K562 (cell line): ENCODE measurements at regions not wholly inside any gene's neighbourhood (a gene's known extent, or its start where the extent isn't known, plus 50 kb on each side); places are given as distances from the start of the nearest gene placed in this dataset.

Source experiments
- ATAC-seq: fragments of 200-7000 bp; cut with Tn5 transposase; 3 replicates; pipeline ENCODE4 v1.9.1; 2020; ENCODE audit warnings: moderate library complexity
- BruUV-seq: library from RNA; stranded (reverse); fragments of 400-500 nt; replicated peaks from 2 replicates; lab custom pipeline; 2021; lab: Mats Ljungman, UMichigan
- CTCF ChIA-PET: fragments of 300-600 bp; formaldehyde crosslinking; extraction: SDS; loops from one replicate; lab custom pipeline; 2021; ENCODE audit warnings: low intra/inter-chr PET ratio; lab: Yijun Ruan, JAX
- POLR2A ChIA-PET: fragments of 300-600, 350-650 bp; sonication (Branson Sonifier 250); formaldehyde crosslinking; extraction: SDS; loops from one replicate; lab custom pipeline; 2021; ENCODE audit warnings: antibody characterized with exemption, inconsistent platforms; lab: Yijun Ruan, JAX
- DNase-seq, 4 experiments: peaks; one replicate each; pipeline versions ENCODE4 v3.0.0 to v3.0.0-alpha.2; 2011 to 2018; ENCODE audit warnings: low spot score in 3 of 4, mixed read lengths in 3 of 4; ENCODE audit errors: extremely low read depth in 1 of 4
- FAIRE-seq: peaks from 2 replicates; lab custom pipeline; 2011; peaks lifted over from hg19 to GRCh38; lab: Jason Lieb, UNC
- H2AFZ ChIP-seq: 2 replicates; pipeline ENCODE4 v1.6.0; 2011; ENCODE audit warnings: low read depth, low read length, control low read depth, inconsistent platforms
- H3K27ac ChIP-seq: fragments of 200-600 bp; 3 replicates; pipeline ENCODE4 v1.8.0; 2011; ENCODE audit warnings: low read depth, mild to moderate bottlenecking, control low read depth, inconsistent platforms, low read length, moderate library complexity, mixed read lengths; ENCODE audit errors: extremely low read depth
- H3K27me3 ChIP-seq, 2 experiments: fragments of 300-600 bp in 1 of 2; 2 replicates in 1 of 2; 3 replicates in 1 of 2; pipeline versions ENCODE4 v1.6.0 to v1.8.0; 2011; ENCODE audit warnings: inconsistent platforms in 2 of 2, low read length in 2 of 2, mild to moderate bottlenecking in 1 of 2, mixed read lengths in 1 of 2, moderate library complexity in 1 of 2; ENCODE audit not compliant: control insufficient read depth in 2 of 2, insufficient read depth in 2 of 2
- H3K36me3 ChIP-seq: fragments of 300-600 bp; 3 replicates; pipeline ENCODE4 v1.8.0; 2011; ENCODE audit warnings: mild to moderate bottlenecking, low read length, inconsistent platforms; ENCODE audit not compliant: control insufficient read depth, insufficient read depth
- H3K4me1 ChIP-seq, 2 experiments: fragments of 200-600 bp in 1 of 2; replicated peaks in 1 of 2; 2 replicates in 1 of 2; 3 replicates in 1 of 2; pipeline versions ENCODE4 v1.5.1 to v1.8.0; 2011; ENCODE audit warnings: inconsistent platforms in 2 of 2, low read length in 2 of 2, mild to moderate bottlenecking in 1 of 2, mixed read lengths in 1 of 2, moderate library complexity in 1 of 2; ENCODE audit not compliant: control insufficient read depth in 2 of 2, insufficient read depth in 2 of 2
- H3K4me2 ChIP-seq: 2 replicates; pipeline ENCODE4 v1.6.1; 2011; ENCODE audit warnings: low read length, control low read depth, inconsistent platforms, mixed read lengths; ENCODE audit not compliant: insufficient read depth
- H3K4me3 ChIP-seq: fragments of 200-600 bp; sonication (generic), shearing (Covaris generic); 2 replicates; pipeline ENCODE4 v1.5.1; 2016; ENCODE audit warnings: control low read depth, inconsistent platforms
- H3K79me2 ChIP-seq: fragments of 200-600 bp; 3 replicates; pipeline ENCODE4 v1.8.0; 2011; ENCODE audit warnings: low read length, inconsistent platforms; ENCODE audit not compliant: control insufficient read depth, insufficient read depth
- H3K9ac ChIP-seq, 2 experiments: 2 replicates each; pipeline versions ENCODE4 v1.6.0 to v1.6.1; 2011; ENCODE audit warnings: low read depth in 2 of 2, low read length in 2 of 2, control low read depth in 1 of 2, inconsistent platforms in 1 of 2, mild to moderate bottlenecking in 1 of 2, mixed read lengths in 1 of 2; ENCODE audit not compliant: insufficient read depth in 1 of 2
- H3K9me1 ChIP-seq: one replicate; pipeline ENCODE4 v1.6.0; 2011; ENCODE audit warnings: inconsistent platforms, mild to moderate bottlenecking, low read length, moderate library complexity; ENCODE audit not compliant: control insufficient read depth, insufficient read depth
- H3K9me3 ChIP-seq: replicated peaks from 2 replicates; pipeline ENCODE4 v1.5.1; 2011; ENCODE audit warnings: low read depth, low read length, inconsistent platforms; ENCODE audit not compliant: control insufficient read depth, insufficient read depth
- H4K20me1 ChIP-seq: replicated peaks from 2 replicates; pipeline ENCODE4 v1.6.1; 2011; ENCODE audit warnings: low read length, inconsistent platforms, mixed read lengths; ENCODE audit not compliant: control insufficient read depth, insufficient read depth
- DPF2 ChIP-seq: fragments of 450-650 bp; IDR thresholded peaks from 2 replicates; pipeline ENCODE4 v1.6.1; 2016
- GATAD2B ChIP-seq: fragments of 450-650 bp; IDR thresholded peaks from 2 replicates; pipeline ENCODE4 v1.6.1; 2017; ENCODE audit warnings: mild to moderate bottlenecking, borderline replicate concordance
- GTF2F1 ChIP-seq: IDR thresholded peaks from 2 replicates; pipeline ENCODE4 v1.6.1; 2011; ENCODE audit warnings: low read depth, low read length, improper control_type of control experiment
- KLF16 ChIP-seq: IDR thresholded peaks from 2 replicates; pipeline ENCODE4 v1.6.1; 2016; ENCODE audit warnings: antibody characterized with exemption
- MEIS2 ChIP-seq: fragments of 450-650 bp; IDR thresholded peaks from 2 replicates; pipeline ENCODE4 v1.6.1; 2014; ENCODE audit warnings: mild to moderate bottlenecking; ENCODE audit not compliant: partially characterized antibody
- POLR2AphosphoS5 ChIP-seq: IDR thresholded peaks from 2 replicates; pipeline ENCODE4 v1.6.1; 2011; ENCODE audit warnings: mild to moderate bottlenecking, low read depth, low read length, moderate library complexity; ENCODE audit not compliant: control insufficient read depth, insufficient read depth
- PRMT5 ChIP-seq: sonication (generic); formaldehyde crosslinking; IDR thresholded peaks from 2 replicates; pipeline ENCODE4 v1.5.0; 2020; ENCODE audit warnings: missing genetic modification reagents
- SMARCA4 ChIP-seq: fragments of 450-650 bp; IDR thresholded peaks from 2 replicates; pipeline ENCODE4 v1.6.1; 2016
- STAT5A ChIP-seq: IDR thresholded peaks from 2 replicates; pipeline ENCODE4 v1.6.1; 2012; ENCODE audit warnings: low read length, inconsistent platforms, borderline replicate concordance
- ZFX ChIP-seq: sonication (generic); formaldehyde crosslinking; IDR thresholded peaks from 2 replicates; pipeline ENCODE4 v1.8.0; 2022; ENCODE audit warnings: mild to moderate bottlenecking, missing genetic modification reagents, moderate library complexity
- ZNF316 ChIP-seq: fragments of 450-650 bp; IDR thresholded peaks from 2 replicates; pipeline ENCODE4 v1.6.1; 2016
- ZNF347 ChIP-seq: fragments of 450-650 bp; formaldehyde crosslinking; IDR thresholded peaks from 2 replicates; pipeline ENCODE4 v1.4.0; 2020; ENCODE audit warnings: low read depth, mild to moderate bottlenecking, moderate library complexity
- ZNF41 ChIP-seq: fragments of 250-450 bp; sonication (Bioruptor Pico); conservative IDR thresholded peaks from 2 replicates; pipeline ENCODE4 v1.4.0; 2020; ENCODE audit warnings: mild to moderate bottlenecking
- ZZZ3 ChIP-seq: fragments of 450-650 bp; IDR thresholded peaks from 2 replicates; pipeline ENCODE4 v1.6.1; 2016; ENCODE audit warnings: antibody characterized with exemption, mild to moderate bottlenecking, moderate library complexity
- whole genome bisulfite sequencing: fragments of 100-300 bp; shearing (Covaris generic); methylation state at CpG from one replicate; pipeline ENCODE4 v1.1.6; 2016; ENCODE audit warnings: low coverage, mixed read lengths; ENCODE audit not compliant: insufficient coverage; ENCODE audit errors: missing lambda C conversion rate; 5-methylcytosine and 5-hydroxymethylcytosine counted together
- in situ Hi-C: fragments of 300-500 bp; cut with MboI; formaldehyde crosslinking; loops from 4 replicates; pipeline ENCODE4 v1.15.0; 2018; ENCODE audit warnings: inconsistent platforms, mixed read lengths
- intact Hi-C: fragments of 100-400 bp; cut with micrococcal nuclease; formaldehyde crosslinking; loops from 2 replicates; pipeline ENCODE4 v1.14.2; 2022
- TF ChIP-seq, protein P1 (sequence below): fragments of 450-650 bp; formaldehyde crosslinking; IDR thresholded peaks from 2 replicates; pipeline ENCODE4 v1.4.0; 2022; ENCODE audit warnings: mild to moderate bottlenecking, moderate library complexity
- TF ChIP-seq, protein P2 (sequence below): sonication (generic); formaldehyde crosslinking; IDR thresholded peaks from 2 replicates; pipeline ENCODE4 v1.4.0; 2020; ENCODE audit warnings: mild to moderate bottlenecking, missing genetic modification reagents
- TF ChIP-seq, protein P3 (sequence below), 2 experiments: fragments of 250-450 bp in 1 of 2; fragments of 450-650 bp in 1 of 2; sonication (Bioruptor Pico) in 1 of 2; IDR thresholded peaks; 2 replicates each; pipeline versions ENCODE4 v1.6.1 to v1.8.0; 2016 to 2021; ENCODE audit warnings: mild to moderate bottlenecking in 2 of 2, moderate library complexity in 2 of 2, missing compliant biosample characterization in 1 of 2, missing genetic modification characterization in 1 of 2
- TF ChIP-seq, protein P4 (sequence below): fragments of 250-450 bp; sonication (Bioruptor Pico); IDR thresholded peaks from 2 replicates; pipeline ENCODE4 v1.5.1; 2021; ENCODE audit warnings: mild to moderate bottlenecking

DNA sequence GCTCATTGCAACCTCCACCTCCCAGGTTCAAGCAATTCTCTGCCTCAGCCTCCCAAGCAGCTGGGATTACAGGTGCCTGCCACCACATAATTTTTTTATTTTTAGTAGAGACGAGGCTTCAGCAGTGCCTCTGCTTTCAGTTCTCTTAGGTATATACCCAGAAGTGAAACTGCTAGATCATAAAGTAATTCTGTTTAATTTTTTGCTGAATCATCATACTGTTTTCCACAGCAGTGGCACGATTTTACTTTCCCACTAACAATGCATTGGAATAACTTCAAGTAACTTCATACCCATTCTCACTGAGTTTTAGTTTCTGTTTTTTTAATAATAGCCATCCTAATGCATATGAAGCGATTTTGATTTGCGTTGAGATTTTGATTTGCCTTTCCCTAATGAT lies 148.0 kb upstream of the G2E3 start:
- Histone ChIP-seq H2AFZ (no peak overlapping the region), H3K9me1 (no peaks in the 10 kb centered on the region), H3K4me3 (no peak overlapping the region), H4K20me1 (no peaks in the 10 kb centered on the region), H3K4me2 (no peak overlapping the region), H3K4me1 (no peaks in the 10 kb centered on the region), H3K36me3 (peaks cover 6% of the 10 kb centered on the region; the same call in 2 of the 3 replicates), H3K9ac (no peak overlapping the region), H3K27me3 (no peaks in the 10 kb centered on the region), H3K27ac (no peak overlapping the region), H3K9me3 (peaks cover 3% of the 10 kb centered on the region; the same call in 1 of the 2 replicates), H3K79me2 (no peaks in the 10 kb centered on the region)
- in situ Hi-C loops, result no loop called here
- ChIA-PET POLR2A (no interaction called here), CTCF (no interaction called here)
- ATAC-seq, result no peak
- intact Hi-C loops, result no loop called here
- FAIRE-seq, result no peak
- no TSS peak for BruUV-seq
- WGBS, result 89% methylated on average over 4 of the region's 4 CpGs
- no peak for DNase-seq
- no peak for TF ChIP-seq KLF16
- TF ChIP-seq ZFX, result no peak
- TF ChIP-seq GTF2F1, result no peak
- TF ChIP-seq PRMT5 (CRISPR knock-in tag), result no peak
- no peak for TF ChIP-seq SMARCA4
- TF ChIP-seq, protein P1, sequence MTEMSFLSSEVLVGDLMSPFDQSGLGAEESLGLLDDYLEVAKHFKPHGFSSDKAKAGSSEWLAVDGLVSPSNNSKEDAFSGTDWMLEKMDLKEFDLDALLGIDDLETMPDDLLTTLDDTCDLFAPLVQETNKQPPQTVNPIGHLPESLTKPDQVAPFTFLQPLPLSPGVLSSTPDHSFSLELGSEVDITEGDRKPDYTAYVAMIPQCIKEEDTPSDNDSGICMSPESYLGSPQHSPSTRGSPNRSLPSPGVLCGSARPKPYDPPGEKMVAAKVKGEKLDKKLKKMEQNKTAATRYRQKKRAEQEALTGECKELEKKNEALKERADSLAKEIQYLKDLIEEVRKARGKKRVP (CRISPR knock-in tag), result no peak
- TF ChIP-seq ZZZ3, result no peak
- TF ChIP-seq GATAD2B, result no peak
- no peak for TF ChIP-seq POLR2AphosphoS5
- peak; percentile 87 for TF ChIP-seq ZNF316
- TF ChIP-seq DPF2, result no peak
- TF ChIP-seq, protein P2, sequence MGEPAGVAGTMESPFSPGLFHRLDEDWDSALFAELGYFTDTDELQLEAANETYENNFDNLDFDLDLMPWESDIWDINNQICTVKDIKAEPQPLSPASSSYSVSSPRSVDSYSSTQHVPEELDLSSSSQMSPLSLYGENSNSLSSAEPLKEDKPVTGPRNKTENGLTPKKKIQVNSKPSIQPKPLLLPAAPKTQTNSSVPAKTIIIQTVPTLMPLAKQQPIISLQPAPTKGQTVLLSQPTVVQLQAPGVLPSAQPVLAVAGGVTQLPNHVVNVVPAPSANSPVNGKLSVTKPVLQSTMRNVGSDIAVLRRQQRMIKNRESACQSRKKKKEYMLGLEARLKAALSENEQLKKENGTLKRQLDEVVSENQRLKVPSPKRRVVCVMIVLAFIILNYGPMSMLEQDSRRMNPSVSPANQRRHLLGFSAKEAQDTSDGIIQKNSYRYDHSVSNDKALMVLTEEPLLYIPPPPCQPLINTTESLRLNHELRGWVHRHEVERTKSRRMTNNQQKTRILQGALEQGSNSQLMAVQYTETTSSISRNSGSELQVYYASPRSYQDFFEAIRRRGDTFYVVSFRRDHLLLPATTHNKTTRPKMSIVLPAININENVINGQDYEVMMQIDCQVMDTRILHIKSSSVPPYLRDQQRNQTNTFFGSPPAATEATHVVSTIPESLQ (CRISPR knock-in tag), result no peak
- no peak for TF ChIP-seq ZNF41 (CRISPR knock-in tag)
- no peak for TF ChIP-seq STAT5A
- TF ChIP-seq, protein P3, sequence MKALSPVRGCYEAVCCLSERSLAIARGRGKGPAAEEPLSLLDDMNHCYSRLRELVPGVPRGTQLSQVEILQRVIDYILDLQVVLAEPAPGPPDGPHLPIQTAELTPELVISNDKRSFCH (CRISPR knock-in tag; IDR thresholded peaks at IDR 0.05), result no peak
- TF ChIP-seq, protein P3 (tag; IDR thresholded peaks at IDR 0.05), result no peak
- TF ChIP-seq MEIS2, result no peak
- no peak for TF ChIP-seq ZNF347 (CRISPR knock-in tag)
- TF ChIP-seq, protein P4, sequence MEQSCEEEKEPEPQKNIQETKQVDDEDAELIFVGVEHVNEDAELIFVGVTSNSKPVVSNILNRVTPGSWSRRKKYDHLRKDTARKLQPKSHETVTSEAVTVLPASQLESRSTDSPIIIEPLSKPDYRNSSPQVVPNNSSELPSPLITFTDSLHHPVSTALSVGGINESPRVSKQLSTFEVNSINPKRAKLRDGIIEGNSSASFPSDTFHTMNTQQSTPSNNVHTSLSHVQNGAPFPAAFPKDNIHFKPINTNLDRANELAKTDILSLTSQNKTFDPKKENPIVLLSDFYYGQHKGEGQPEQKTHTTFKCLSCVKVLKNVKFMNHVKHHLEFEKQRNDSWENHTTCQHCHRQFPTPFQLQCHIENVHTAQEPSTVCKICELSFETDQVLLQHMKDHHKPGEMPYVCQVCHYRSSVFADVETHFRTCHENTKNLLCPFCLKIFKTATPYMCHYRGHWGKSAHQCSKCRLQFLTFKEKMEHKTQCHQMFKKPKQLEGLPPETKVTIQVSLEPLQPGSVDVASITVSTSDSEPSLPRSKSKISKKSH (CRISPR knock-in tag), result no peak
